IPS-15b (cell line): ENCODE measurements at regions not wholly inside any gene's neighbourhood (a gene's known extent, or its start where the extent isn't known, plus 50 kb on each side); places are given as distances from the start of the nearest gene placed in this dataset.
"Not testable (repeated sequence)": the region's sequence is repeated elsewhere in the genome, so short reads cannot be mapped to it uniquely, and the experiment has no call there.

Source experiments
- H3K27me3 ChIP-seq: one replicate; pipeline ENCODE4 v1.6.1; 2013; ENCODE audit warnings: low read length; ENCODE audit not compliant: control insufficient read depth, insufficient read depth
- H3K36me3 ChIP-seq: one replicate; pipeline ENCODE4 v1.6.1; 2013; ENCODE audit warnings: low read length; ENCODE audit not compliant: control insufficient read depth, insufficient read depth
- H3K4me1 ChIP-seq: one replicate; pipeline ENCODE4 v1.6.1; 2013; ENCODE audit warnings: mild to moderate bottlenecking, low read length; ENCODE audit not compliant: control insufficient read depth, insufficient read depth
- H3K4me3 ChIP-seq: one replicate; pipeline ENCODE4 v1.5.1; 2013; ENCODE audit warnings: low read depth, low read length
- H3K9ac ChIP-seq: one replicate; pipeline ENCODE4 v1.6.1; 2013; ENCODE audit warnings: low read depth, mild to moderate bottlenecking, low read length
- H3K9me3 ChIP-seq: one replicate; pipeline ENCODE4 v1.6.1; 2013; ENCODE audit warnings: mild to moderate bottlenecking, low read length; ENCODE audit not compliant: control insufficient read depth, insufficient read depth

DNA sequence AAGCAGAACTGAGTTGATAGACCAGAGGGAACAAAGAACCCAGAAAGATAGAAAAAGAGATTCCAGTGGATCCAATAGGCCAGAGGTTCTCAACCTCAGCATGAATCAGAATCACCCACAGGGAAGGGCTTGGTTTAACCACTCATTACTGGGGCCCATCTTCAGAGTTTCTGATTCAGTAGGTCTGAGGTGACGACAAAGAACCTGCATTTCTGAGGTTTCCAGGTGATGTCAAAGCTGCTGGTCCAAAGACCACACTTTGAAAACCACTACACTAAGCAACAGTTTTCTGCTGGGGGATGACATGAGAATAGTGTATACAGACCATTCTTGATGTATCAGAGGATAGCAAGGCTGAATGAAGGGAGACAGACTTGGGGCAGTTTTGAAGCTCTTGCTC, 81.5 kb upstream of the FOXN2 start:
- Histone ChIP-seq H3K36me3 (no peaks in the 10 kb centered on the region), H3K9ac (no peak overlapping the region), H3K4me1 (no peaks in the 10 kb centered on the region), H3K4me3 (no peak overlapping the region), H3K27me3 (no peaks in the 10 kb centered on the region), H3K9me3 (no peaks in the 10 kb centered on the region)

DNA sequence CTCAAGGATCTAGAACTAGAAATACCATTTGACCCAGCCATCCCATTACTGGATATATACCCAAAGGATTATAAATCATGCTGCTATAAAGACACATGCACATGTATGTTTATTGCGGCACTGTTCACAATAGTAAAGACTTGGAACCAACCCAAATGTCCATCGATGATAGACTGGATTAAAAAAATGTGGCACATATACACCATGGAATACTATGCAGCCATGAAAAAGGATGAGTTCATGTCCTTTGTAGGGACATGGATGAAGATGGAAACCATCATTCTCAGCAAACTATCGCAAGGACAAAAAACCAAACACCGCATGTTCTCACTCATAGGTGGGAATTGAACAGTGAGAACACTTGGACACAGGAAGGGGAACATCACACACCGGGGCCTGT, 80.7 kb upstream of the FOXN2 start:
- H3K4me1 ChIP-seq, H3K9ac ChIP-seq, H3K4me3 ChIP-seq, H3K27me3 ChIP-seq, H3K36me3 ChIP-seq, H3K9me3 ChIP-seq: not testable (repeated sequence)

DNA sequence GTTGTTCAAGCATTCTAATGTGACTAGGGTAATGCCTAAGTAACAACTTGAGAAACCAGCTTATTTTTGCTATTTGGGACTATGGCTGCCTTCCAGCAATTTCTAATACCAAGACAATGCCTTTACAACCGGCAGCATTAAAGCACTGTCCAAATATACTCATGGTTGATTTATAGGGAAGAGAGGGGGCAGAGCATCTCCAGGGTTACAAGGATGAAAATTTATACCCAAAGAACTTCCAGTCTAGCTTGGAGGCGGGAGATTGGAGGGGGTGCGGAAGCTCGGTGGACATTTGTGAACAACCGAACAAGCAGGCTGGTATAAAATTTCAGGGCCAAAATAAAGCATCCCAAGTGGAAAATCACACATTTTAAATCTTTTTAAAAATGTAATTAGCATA, 79.4 kb upstream of the FOXN2 start:
- Histone ChIP-seq H3K36me3 (no peaks in the 10 kb centered on the region), H3K4me3 (no peak overlapping the region), H3K27me3 (no peaks in the 10 kb centered on the region), H3K9me3 (no peaks in the 10 kb centered on the region), H3K4me1 (no peaks in the 10 kb centered on the region), H3K9ac (no peak overlapping the region)

DNA sequence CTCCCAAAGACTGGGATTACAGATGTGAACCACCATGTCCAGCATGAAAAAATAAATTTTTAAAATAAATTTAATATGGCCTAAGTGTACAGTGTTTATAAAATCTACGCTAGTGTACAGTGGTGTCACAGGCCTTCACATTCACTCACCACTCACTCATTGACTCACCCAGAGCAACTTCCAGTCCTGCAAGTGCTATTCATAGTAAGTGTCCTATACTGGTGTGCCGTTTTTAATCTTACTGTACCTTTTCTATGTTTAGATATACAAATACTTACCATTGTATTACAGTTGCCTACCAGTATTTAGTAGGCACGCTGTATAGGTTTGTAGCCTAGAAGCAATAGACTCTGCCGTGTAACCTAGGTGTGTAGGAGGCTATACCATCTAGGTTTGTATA, 76.1 kb upstream of the FOXN2 start:
- Histone ChIP-seq H3K4me3 (no peak overlapping the region), H3K9me3 (no peaks in the 10 kb centered on the region), H3K4me1 (no peaks in the 10 kb centered on the region), H3K9ac (no peak overlapping the region), H3K27me3 (no peaks in the 10 kb centered on the region), H3K36me3 (no peaks in the 10 kb centered on the region)

DNA sequence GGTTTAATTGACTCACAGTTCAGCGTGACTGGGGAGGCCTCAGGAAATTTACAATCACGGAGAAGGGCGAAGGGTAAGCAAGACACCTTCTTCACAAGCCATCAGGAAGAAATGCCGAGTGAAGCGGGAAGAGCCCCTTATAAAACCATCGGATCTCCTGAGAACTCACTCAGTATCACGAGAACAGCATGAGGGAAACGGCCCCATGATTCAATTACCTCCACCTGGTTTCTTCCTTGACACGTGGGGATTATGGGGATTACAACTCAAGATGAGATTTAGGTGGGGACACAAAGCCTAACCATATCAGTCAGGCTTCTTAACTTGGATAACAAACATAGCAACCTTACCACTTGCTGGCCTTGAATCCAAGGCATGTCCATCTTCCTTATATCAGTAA, 73.6 kb upstream of the FOXN2 start:
- Histone ChIP-seq H3K36me3 (no peaks in the 10 kb centered on the region), H3K4me3 (no peak overlapping the region), H3K9ac (no peak overlapping the region), H3K9me3 (no peaks in the 10 kb centered on the region), H3K27me3 (no peaks in the 10 kb centered on the region), H3K4me1 (no peaks in the 10 kb centered on the region)

DNA sequence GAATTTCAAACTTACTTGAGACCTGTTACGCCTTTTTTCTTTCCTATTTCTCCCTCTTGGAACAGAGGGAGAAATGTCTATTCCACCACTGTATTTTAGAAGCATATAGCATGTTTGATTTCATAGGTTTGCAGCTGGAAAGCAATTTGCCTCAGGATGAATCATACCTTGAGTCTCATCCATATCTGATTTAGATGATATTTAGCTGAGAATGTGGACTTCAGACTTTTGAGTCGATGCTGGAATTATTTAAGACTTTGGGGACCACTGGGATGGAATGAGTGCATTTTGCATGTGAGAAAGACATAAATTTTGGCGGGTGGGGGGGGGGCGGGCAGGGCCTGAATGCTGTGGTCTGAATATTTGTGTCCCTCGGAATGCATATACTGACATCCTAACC, 67.3 kb upstream of the FOXN2 start:
- peaks cover 6% of the 10 kb centered on the region for H3K4me1 ChIP-seq
- no peaks in the 10 kb centered on the region for H3K27me3 ChIP-seq
- H3K36me3 ChIP-seq = no peaks in the 10 kb centered on the region
- no peak overlapping the region for H3K4me3 ChIP-seq
- no peak overlapping the region for H3K9ac ChIP-seq
- H3K9me3 ChIP-seq = no peaks in the 10 kb centered on the region

DNA sequence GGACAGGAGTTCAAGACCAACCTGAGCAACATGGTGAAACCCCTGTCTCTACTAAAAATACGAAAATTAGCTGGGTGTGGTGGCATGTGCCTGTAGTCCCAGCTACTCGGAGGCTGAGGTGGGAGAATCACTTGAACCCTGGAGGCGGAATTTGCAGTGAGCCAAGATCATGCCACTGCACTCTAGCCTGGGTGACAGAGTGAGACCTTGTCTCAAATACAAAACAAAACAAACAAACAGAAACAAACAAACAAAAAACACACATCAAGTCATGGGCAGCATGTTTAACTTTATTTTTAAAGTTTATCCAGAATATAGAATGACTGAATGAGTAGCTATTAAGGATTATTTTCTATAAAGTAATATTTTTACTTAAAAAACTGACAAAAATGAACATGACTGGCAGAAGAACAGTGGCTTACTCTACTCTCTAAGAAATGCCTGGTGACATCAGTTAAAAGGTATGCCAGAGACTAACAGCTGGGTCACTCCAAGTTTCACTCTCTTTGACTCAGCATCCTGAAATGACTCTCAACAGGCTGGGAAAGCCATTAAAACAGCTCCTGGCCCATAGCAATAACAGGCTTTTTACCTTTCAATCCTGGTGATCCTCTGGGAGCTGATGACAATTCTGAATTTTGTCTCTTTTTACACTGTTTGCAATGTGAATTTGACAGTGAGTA, 66.1 kb upstream of the FOXN2 start:
- H3K4me1 ChIP-seq = peaks cover 6% of the 10 kb centered on the region

DNA sequence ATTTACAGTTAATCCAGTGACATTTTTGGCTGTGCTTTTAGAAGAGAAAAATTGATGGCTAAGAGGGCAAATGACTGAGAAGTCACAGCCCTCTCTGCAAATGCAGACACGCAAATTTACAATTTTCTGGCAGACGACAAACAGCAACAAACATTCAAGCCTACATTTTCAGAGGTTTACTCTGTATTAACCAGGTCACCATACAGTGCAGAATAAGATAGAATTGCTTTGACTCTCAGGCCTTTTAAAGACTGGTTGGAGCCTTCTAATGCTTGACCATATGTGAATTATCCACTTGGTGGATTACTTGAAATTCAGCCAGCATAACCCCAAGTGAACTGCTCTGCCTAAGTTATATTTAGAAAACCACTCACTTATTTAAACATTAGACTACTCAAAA, 65.5 kb upstream of the FOXN2 start:
- H3K4me1 ChIP-seq = peaks cover 6% of the 10 kb centered on the region
- no peaks in the 10 kb centered on the region for H3K27me3 ChIP-seq
- H3K9ac ChIP-seq = no peak overlapping the region
- H3K36me3 ChIP-seq = no peaks in the 10 kb centered on the region
- no peaks in the 10 kb centered on the region for H3K9me3 ChIP-seq
- H3K4me3 ChIP-seq = no peak overlapping the region

More for the DNA sequence above, 66.1 kb upstream of the FOXN2 start:
- Histone ChIP-seq H3K9ac (no peak overlapping the region), H3K4me3 (no peak overlapping the region), H3K9me3 (no peaks in the 10 kb centered on the region), H3K36me3 (no peaks in the 10 kb centered on the region), H3K27me3 (no peaks in the 10 kb centered on the region)

DNA sequence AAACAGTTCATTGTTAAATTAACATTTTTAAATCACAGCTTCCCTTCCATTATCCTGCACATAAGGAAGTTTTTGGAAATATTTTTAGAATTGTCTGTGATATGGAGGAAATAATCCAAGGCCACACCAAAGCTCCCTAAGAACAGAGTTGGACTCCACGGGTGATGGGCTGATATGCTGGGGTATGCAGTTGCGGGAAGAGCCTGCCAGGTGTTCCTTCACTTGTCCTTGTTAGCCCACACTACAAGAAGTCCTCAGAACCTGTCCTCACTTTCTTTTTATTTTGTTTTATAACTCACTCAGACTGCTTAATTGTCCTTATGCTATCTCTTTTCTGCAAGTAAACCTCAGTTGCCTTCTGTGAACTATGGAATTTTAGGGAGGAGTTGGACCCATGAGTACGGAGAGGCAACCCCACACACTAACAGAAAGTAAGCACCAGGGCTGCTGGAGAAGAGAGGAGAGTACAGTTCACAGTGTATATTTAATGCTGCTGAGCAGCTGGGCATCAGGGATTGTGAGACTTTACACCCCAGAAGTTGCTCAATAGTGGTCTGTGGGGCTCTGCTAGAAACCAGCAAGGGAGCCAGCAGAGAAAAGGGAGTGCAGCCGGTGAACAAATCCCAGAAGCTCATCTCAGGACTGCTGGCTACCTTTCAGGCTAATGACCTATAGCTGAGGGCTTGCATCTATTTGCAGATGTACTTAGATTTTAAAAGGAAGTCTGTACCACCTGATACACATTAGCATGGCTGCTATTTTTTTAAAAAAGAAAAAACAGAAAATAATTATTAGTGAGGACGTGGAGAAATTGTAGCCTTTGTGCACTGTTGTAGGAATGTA, 64.6 kb upstream of the FOXN2 start:
- no peaks in the 10 kb centered on the region for H3K9me3 ChIP-seq
- no peak overlapping the region for H3K9ac ChIP-seq
- no peaks in the 10 kb centered on the region for H3K36me3 ChIP-seq
- H3K4me1 ChIP-seq = peaks cover 6% of the 10 kb centered on the region
- H3K4me3 ChIP-seq = no peak overlapping the region
- no peaks in the 10 kb centered on the region for H3K27me3 ChIP-seq

DNA sequence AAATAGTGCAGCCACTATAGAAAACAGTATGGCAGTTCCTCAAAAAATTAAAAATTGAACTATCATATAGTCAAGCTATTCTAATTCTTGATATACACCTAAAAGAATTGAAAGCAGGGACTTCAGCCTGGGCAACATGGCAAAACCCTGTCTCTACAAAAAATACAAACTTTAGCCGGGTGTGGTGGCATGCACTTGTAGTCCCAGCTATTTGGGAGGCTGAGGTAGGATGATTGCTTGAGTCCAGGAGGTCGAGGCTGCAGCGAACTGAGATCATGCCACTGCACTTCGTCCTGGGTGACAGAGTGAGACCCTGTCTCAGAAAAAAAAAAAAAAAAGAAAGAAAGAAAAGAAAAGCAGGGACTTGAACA, 64.0 kb upstream of the FOXN2 start:
- no peaks in the 10 kb centered on the region for H3K36me3 ChIP-seq
- no peaks in the 10 kb centered on the region for H3K27me3 ChIP-seq
- H3K4me3 ChIP-seq = no peak overlapping the region
- no peak overlapping the region for H3K9ac ChIP-seq
- H3K9me3 ChIP-seq = no peaks in the 10 kb centered on the region
- peaks cover 6% of the 10 kb centered on the region for H3K4me1 ChIP-seq

DNA sequence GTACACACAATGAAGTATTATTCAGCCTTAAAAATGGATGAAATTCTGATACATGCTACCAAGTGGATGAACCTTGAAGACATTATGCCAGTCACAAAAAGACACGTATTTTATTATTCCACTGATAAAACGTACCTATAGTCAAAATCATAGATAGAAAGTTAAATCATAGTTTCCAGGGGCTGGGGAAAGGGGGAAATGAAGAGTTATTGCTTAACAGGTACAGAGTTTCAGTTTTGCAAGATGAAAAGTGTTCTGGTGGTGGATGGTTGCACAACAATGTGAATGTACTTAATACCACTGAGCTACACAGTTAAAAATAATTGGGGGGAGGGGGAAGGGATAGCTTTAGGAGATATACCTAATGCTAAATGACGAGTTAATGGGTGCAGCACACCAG, 63.5 kb upstream of the FOXN2 start:
- Histone ChIP-seq H3K4me3 (no peak overlapping the region), H3K36me3 (no peaks in the 10 kb centered on the region), H3K9ac (no peak overlapping the region), H3K27me3 (no peaks in the 10 kb centered on the region), H3K9me3 (no peaks in the 10 kb centered on the region), H3K4me1 (peaks cover 6% of the 10 kb centered on the region)

DNA sequence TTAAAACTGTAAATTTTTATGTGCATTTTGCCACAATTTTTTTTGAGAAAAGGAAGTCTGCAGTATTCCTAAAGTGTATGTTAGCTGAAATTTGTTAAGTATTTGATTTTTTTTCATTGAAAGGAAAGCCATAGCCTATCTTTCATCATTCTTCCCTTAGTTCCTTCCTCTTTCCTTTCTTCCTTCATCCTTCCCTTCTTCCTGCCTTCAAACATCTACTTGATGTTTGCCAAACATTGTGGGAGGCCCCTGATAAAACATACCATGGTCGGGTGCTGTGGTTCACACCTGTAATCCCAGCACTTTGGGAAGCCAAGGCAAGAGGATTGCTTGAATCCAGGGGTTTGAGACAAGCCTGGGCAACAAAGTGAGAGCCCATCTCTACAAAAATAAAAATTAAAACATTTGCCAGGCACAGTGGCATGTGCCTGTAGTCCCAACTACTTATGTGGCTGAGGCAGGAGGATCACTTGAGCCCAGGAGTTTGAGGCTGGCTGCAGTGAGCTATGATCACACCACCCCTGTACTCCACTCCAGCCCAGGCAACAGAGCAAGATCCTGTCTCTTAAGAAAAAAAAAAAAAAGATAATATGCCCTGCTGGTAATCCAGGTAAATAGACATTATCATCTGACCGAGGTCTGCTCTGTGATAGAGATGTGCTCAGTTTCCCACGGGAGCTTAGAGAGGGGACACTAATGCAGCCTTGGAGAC, 62.9 kb upstream of the FOXN2 start:
- Histone ChIP-seq H3K9me3 (no peaks in the 10 kb centered on the region), H3K9ac (no peak overlapping the region), H3K4me1 (peaks cover 6% of the 10 kb centered on the region), H3K4me3 (no peak overlapping the region), H3K36me3 (no peaks in the 10 kb centered on the region), H3K27me3 (no peaks in the 10 kb centered on the region)
